K562 (cell line): ENCODE measurements at regions not wholly inside any gene's neighbourhood (a gene's known extent, or its start where the extent isn't known, plus 50 kb on each side); places are given as distances from the start of the nearest gene placed in this dataset.

Source experiments
- ATAC-seq: fragments of 200-7000 bp; cut with Tn5 transposase; 3 replicates; pipeline ENCODE4 v1.9.1; 2020; ENCODE audit warnings: moderate library complexity
- BruUV-seq: library from RNA; stranded (reverse); fragments of 400-500 nt; replicated peaks from 2 replicates; lab custom pipeline; 2021; lab: Mats Ljungman, UMichigan
- CTCF ChIA-PET: fragments of 300-600 bp; formaldehyde crosslinking; extraction: SDS; loops from one replicate; lab custom pipeline; 2021; ENCODE audit warnings: low intra/inter-chr PET ratio; lab: Yijun Ruan, JAX
- POLR2A ChIA-PET: fragments of 300-600, 350-650 bp; sonication (Branson Sonifier 250); formaldehyde crosslinking; extraction: SDS; loops from one replicate; lab custom pipeline; 2021; ENCODE audit warnings: antibody characterized with exemption, inconsistent platforms; lab: Yijun Ruan, JAX
- DNase-seq, 4 experiments: peaks; one replicate each; pipeline versions ENCODE4 v3.0.0 to v3.0.0-alpha.2; 2011 to 2018; ENCODE audit warnings: low spot score in 3 of 4, mixed read lengths in 3 of 4; ENCODE audit errors: extremely low read depth in 1 of 4
- FAIRE-seq: peaks from 2 replicates; lab custom pipeline; 2011; peaks lifted over from hg19 to GRCh38; lab: Jason Lieb, UNC
- H2AFZ ChIP-seq: 2 replicates; pipeline ENCODE4 v1.6.0; 2011; ENCODE audit warnings: low read depth, low read length, control low read depth, inconsistent platforms
- H3K27ac ChIP-seq: fragments of 200-600 bp; 3 replicates; pipeline ENCODE4 v1.8.0; 2011; ENCODE audit warnings: low read depth, mild to moderate bottlenecking, control low read depth, inconsistent platforms, low read length, moderate library complexity, mixed read lengths; ENCODE audit errors: extremely low read depth
- H3K27me3 ChIP-seq, 2 experiments: fragments of 300-600 bp in 1 of 2; 2 replicates in 1 of 2; 3 replicates in 1 of 2; pipeline versions ENCODE4 v1.6.0 to v1.8.0; 2011; ENCODE audit warnings: inconsistent platforms in 2 of 2, low read length in 2 of 2, mild to moderate bottlenecking in 1 of 2, mixed read lengths in 1 of 2, moderate library complexity in 1 of 2; ENCODE audit not compliant: control insufficient read depth in 2 of 2, insufficient read depth in 2 of 2
- H3K36me3 ChIP-seq: fragments of 300-600 bp; 3 replicates; pipeline ENCODE4 v1.8.0; 2011; ENCODE audit warnings: mild to moderate bottlenecking, low read length, inconsistent platforms; ENCODE audit not compliant: control insufficient read depth, insufficient read depth
- H3K4me1 ChIP-seq, 2 experiments: fragments of 200-600 bp in 1 of 2; replicated peaks in 1 of 2; 2 replicates in 1 of 2; 3 replicates in 1 of 2; pipeline versions ENCODE4 v1.5.1 to v1.8.0; 2011; ENCODE audit warnings: inconsistent platforms in 2 of 2, low read length in 2 of 2, mild to moderate bottlenecking in 1 of 2, mixed read lengths in 1 of 2, moderate library complexity in 1 of 2; ENCODE audit not compliant: control insufficient read depth in 2 of 2, insufficient read depth in 2 of 2
- H3K4me2 ChIP-seq: 2 replicates; pipeline ENCODE4 v1.6.1; 2011; ENCODE audit warnings: low read length, control low read depth, inconsistent platforms, mixed read lengths; ENCODE audit not compliant: insufficient read depth
- H3K4me3 ChIP-seq: fragments of 200-600 bp; sonication (generic), shearing (Covaris generic); 2 replicates; pipeline ENCODE4 v1.5.1; 2016; ENCODE audit warnings: control low read depth, inconsistent platforms
- H3K79me2 ChIP-seq: fragments of 200-600 bp; 3 replicates; pipeline ENCODE4 v1.8.0; 2011; ENCODE audit warnings: low read length, inconsistent platforms; ENCODE audit not compliant: control insufficient read depth, insufficient read depth
- H3K9ac ChIP-seq, 2 experiments: 2 replicates each; pipeline versions ENCODE4 v1.6.0 to v1.6.1; 2011; ENCODE audit warnings: low read depth in 2 of 2, low read length in 2 of 2, control low read depth in 1 of 2, inconsistent platforms in 1 of 2, mild to moderate bottlenecking in 1 of 2, mixed read lengths in 1 of 2; ENCODE audit not compliant: insufficient read depth in 1 of 2
- H3K9me1 ChIP-seq: one replicate; pipeline ENCODE4 v1.6.0; 2011; ENCODE audit warnings: inconsistent platforms, mild to moderate bottlenecking, low read length, moderate library complexity; ENCODE audit not compliant: control insufficient read depth, insufficient read depth
- H3K9me3 ChIP-seq: replicated peaks from 2 replicates; pipeline ENCODE4 v1.5.1; 2011; ENCODE audit warnings: low read depth, low read length, inconsistent platforms; ENCODE audit not compliant: control insufficient read depth, insufficient read depth
- H4K20me1 ChIP-seq: replicated peaks from 2 replicates; pipeline ENCODE4 v1.6.1; 2011; ENCODE audit warnings: low read length, inconsistent platforms, mixed read lengths; ENCODE audit not compliant: control insufficient read depth, insufficient read depth
- BCOR ChIP-seq: fragments of 450-650 bp; IDR thresholded peaks from 2 replicates; pipeline ENCODE4 v1.6.1; 2016
- CREB1 ChIP-seq, 2 experiments: sonication (generic) in 1 of 2; formaldehyde crosslinking in 1 of 2; IDR thresholded peaks; 2 replicates each; pipeline versions ENCODE4 v1.6.1 to v1.8.0; 2012 to 2022; ENCODE audit warnings: inconsistent platforms in 1 of 2, mild to moderate bottlenecking in 1 of 2, missing genetic modification reagents in 1 of 2, moderate library complexity in 1 of 2
- E2F5 ChIP-seq: sonication (generic); formaldehyde crosslinking; IDR thresholded peaks from 2 replicates; pipeline ENCODE4 v1.8.0; 2022; ENCODE audit warnings: mild to moderate bottlenecking, missing genetic modification reagents
- EWSR1 ChIP-seq: fragments of 450-650 bp; IDR thresholded peaks from 2 replicates; pipeline ENCODE4 v1.6.1; 2018; ENCODE audit warnings: borderline replicate concordance, mild to moderate bottlenecking, low read depth, moderate library complexity; ENCODE audit not compliant: partially characterized antibody
- FOXP1 ChIP-seq: sonication (generic); formaldehyde crosslinking; IDR thresholded peaks from 2 replicates; pipeline ENCODE4 v1.8.0; 2022; ENCODE audit warnings: mild to moderate bottlenecking, missing genetic modification reagents
- HDAC3 ChIP-seq: fragments of 450-650 bp; IDR thresholded peaks from 2 replicates; pipeline ENCODE4 v1.6.1; 2018; ENCODE audit warnings: borderline replicate concordance, mild to moderate bottlenecking, moderate library complexity; ENCODE audit not compliant: partially characterized antibody
- HDGF ChIP-seq: fragments of 450-650 bp; IDR thresholded peaks from 2 replicates; pipeline ENCODE4 v1.6.1; 2016
- HNRNPUL1 ChIP-seq: fragments of 200-400 bp; formaldehyde crosslinking; IDR thresholded peaks from 2 replicates; pipeline ENCODE4 v1.6.1; 2017; ENCODE audit warnings: low read length
- SMARCB1 ChIP-seq: IDR thresholded peaks from 2 replicates; pipeline ENCODE4 v1.6.1; 2011; ENCODE audit warnings: improper control_type of control experiment, low read depth; ENCODE audit not compliant: insufficient read length
- SP2 ChIP-seq: IDR thresholded peaks from 2 replicates; pipeline ENCODE4 v1.6.1; 2011; ENCODE audit warnings: mild to moderate bottlenecking, low read depth, low read length, moderate library complexity; ENCODE audit not compliant: poor library complexity, severe bottlenecking; ENCODE audit errors: extremely low read depth
- THAP7 ChIP-seq: fragments of 250-450 bp; sonication (Bioruptor Pico); IDR thresholded peaks from 2 replicates; pipeline ENCODE4 v1.5.0; 2021
- ZNF699 ChIP-seq: fragments of 250-450 bp; sonication (Bioruptor Pico); IDR thresholded peaks from 2 replicates; pipeline ENCODE4 v1.8.0; 2021; ENCODE audit warnings: mild to moderate bottlenecking, moderate library complexity; ENCODE audit not compliant: insufficient replicate concordance
- WGBS: fragments of 100-300 bp; shearing (Covaris generic); methylation state at CpG from one replicate; pipeline ENCODE4 v1.1.6; 2016; ENCODE audit warnings: low coverage, mixed read lengths; ENCODE audit not compliant: insufficient coverage; ENCODE audit errors: missing lambda C conversion rate; 5-methylcytosine and 5-hydroxymethylcytosine counted together
- in situ Hi-C: fragments of 300-500 bp; cut with MboI; formaldehyde crosslinking; loops from 4 replicates; pipeline ENCODE4 v1.15.0; 2018; ENCODE audit warnings: inconsistent platforms, mixed read lengths
- intact Hi-C: fragments of 100-400 bp; cut with micrococcal nuclease; formaldehyde crosslinking; loops from 2 replicates; pipeline ENCODE4 v1.14.2; 2022
- TF ChIP-seq, protein P1 (sequence below): sonication (generic); formaldehyde crosslinking; IDR thresholded peaks from 2 replicates; pipeline ENCODE4 v1.8.0; 2023; ENCODE audit warnings: missing genetic modification reagents, mild to moderate bottlenecking, borderline replicate concordance

DNA sequence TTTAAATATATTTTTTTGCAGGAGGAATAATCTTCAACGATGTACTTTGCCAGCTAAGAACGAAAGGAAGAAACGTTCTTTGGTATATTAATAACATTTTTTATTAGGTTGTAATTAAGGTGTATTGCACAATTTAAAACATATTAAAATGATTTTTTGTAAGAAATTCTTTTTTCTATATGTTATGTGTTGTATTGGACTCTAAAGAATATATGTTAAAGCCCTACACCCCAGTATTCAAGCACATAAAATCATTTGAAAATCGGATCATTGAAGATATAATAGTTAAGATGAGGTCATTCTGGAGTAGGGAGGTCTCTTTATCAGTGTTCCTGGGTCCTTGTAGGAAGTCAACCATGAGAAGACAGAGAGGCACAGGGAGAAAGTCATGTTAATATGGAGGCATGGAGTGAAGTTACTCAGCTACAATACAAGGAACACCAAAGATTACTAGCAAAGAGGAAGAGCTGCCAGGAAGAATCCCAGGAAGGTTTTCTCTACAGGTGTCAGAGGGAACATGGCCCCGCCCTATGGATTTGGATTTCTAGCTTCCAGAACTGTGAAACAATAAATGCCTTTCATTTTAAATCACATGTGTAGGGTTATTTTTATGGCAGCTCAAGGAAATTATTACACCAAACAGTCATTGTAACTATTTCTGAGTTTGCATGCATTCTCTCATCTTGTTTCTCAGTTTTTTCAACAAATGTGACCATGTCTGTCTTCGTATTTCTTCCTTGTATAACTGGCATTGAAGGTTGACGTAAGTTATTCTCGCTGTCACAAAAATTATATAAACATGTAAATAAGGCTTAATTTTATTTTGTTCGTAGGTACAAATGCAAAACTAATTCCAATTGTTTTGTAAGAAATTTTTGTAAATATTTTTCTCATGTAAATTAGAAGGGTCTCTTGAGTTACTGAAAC lies 75.4 kb upstream of the VPREB1 start:
- FAIRE-seq (no peak), ATAC-seq (no peak), DNase-seq (peak in 1 of 4 experiments; percentile 12)
- H3K27me3 ChIP-seq: peaks cover 0 to 21% of the 10 kb centered on the region in 2 experiments; a peak in 2 of 5 replicates
- peak overlapping the region; percentile 81 for H2AFZ ChIP-seq
- H4K20me1 ChIP-seq: no peaks in the 10 kb centered on the region
- H3K4me3 ChIP-seq: no peak overlapping the region
- H3K9me1 ChIP-seq: peaks cover 5% of the 10 kb centered on the region
- WGBS: 4% methylated on average over 9 of the region's 9 CpGs
- H3K9ac ChIP-seq: no peak overlapping the region
- no peaks in the 10 kb centered on the region for H3K9me3 ChIP-seq
- intact Hi-C loops: loop anchor here (2.0 kb wide), 2 partner anchors 20 to 68 kb away; no protein-coding TSS in a partner anchor
- no TSS peak for BruUV-seq
- no peak overlapping the region for H3K27ac ChIP-seq
- H3K79me2 ChIP-seq: no peaks in the 10 kb centered on the region
- H3K4me2 ChIP-seq: no peak overlapping the region
- no peaks in the 10 kb centered on the region for H3K36me3 ChIP-seq
- H3K4me1 ChIP-seq: peaks cover 0 to 3% of the 10 kb centered on the region in 2 experiments; a peak in 1 of 5 replicates
- in situ Hi-C loops: no loop called here
- ChIA-PET POLR2A (interaction anchor here (0.7 to 11.6 kb wide), 7 partner anchors 11 to 187 kb away, joined by 3 to 193 read pairs (median 6); partner anchors contain the start of gene TOP3B), CTCF (interaction anchor here (0.7 to 1.0 kb wide), 3 partner anchors 11 to 241 kb away, joined by 3 to 5 read pairs (median 3); no protein-coding TSS in a partner anchor)
- TF ChIP-seq EWSR1 (no peak), SMARCB1 (no peak), CREB1 (IDR thresholded peaks at IDR 0.05) (no peak), CREB1 (CRISPR knock-in tag; IDR thresholded peaks at IDR 0.05) (no peak), HDGF (no peak), ZNF699 (CRISPR knock-in tag) (no peak), FOXP1 (CRISPR knock-in tag) (no peak), BCOR (no peak), HDAC3 (no peak), E2F5 (CRISPR knock-in tag) (no peak), HNRNPUL1 (no peak), THAP7 (CRISPR knock-in tag) (no peak), SP2 (no peak)
- TF ChIP-seq, protein P1, sequence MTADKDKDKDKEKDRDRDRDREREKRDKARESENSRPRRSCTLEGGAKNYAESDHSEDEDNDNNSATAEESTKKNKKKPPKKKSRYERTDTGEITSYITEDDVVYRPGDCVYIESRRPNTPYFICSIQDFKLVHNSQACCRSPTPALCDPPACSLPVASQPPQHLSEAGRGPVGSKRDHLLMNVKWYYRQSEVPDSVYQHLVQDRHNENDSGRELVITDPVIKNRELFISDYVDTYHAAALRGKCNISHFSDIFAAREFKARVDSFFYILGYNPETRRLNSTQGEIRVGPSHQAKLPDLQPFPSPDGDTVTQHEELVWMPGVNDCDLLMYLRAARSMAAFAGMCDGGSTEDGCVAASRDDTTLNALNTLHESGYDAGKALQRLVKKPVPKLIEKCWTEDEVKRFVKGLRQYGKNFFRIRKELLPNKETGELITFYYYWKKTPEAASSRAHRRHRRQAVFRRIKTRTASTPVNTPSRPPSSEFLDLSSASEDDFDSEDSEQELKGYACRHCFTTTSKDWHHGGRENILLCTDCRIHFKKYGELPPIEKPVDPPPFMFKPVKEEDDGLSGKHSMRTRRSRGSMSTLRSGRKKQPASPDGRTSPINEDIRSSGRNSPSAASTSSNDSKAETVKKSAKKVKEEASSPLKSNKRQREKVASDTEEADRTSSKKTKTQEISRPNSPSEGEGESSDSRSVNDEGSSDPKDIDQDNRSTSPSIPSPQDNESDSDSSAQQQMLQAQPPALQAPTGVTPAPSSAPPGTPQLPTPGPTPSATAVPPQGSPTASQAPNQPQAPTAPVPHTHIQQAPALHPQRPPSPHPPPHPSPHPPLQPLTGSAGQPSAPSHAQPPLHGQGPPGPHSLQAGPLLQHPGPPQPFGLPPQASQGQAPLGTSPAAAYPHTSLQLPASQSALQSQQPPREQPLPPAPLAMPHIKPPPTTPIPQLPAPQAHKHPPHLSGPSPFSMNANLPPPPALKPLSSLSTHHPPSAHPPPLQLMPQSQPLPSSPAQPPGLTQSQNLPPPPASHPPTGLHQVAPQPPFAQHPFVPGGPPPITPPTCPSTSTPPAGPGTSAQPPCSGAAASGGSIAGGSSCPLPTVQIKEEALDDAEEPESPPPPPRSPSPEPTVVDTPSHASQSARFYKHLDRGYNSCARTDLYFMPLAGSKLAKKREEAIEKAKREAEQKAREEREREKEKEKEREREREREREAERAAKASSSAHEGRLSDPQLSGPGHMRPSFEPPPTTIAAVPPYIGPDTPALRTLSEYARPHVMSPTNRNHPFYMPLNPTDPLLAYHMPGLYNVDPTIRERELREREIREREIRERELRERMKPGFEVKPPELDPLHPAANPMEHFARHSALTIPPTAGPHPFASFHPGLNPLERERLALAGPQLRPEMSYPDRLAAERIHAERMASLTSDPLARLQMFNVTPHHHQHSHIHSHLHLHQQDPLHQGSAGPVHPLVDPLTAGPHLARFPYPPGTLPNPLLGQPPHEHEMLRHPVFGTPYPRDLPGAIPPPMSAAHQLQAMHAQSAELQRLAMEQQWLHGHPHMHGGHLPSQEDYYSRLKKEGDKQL (CRISPR knock-in tag): no peak
